H9 (cell line): ENCODE measurements at regions not wholly inside any gene's neighbourhood (a gene's known extent, or its start where the extent isn't known, plus 50 kb on each side); places are given as distances from the start of the nearest gene placed in this dataset.

Experiments
- DNase-seq: peaks from one replicate; pipeline ENCODE4 v3.0.0-alpha.2; 2017
- H2AFZ ChIP-seq: one replicate; pipeline ENCODE4 v1.6.1; 2013; ENCODE audit warnings: mild to moderate bottlenecking, low read length, control low read depth, moderate library complexity
- H2AK5ac ChIP-seq: 2 replicates; pipeline ENCODE4 v1.6.1; 2013; ENCODE audit warnings: low read length, control low read depth, mixed read lengths; ENCODE audit not compliant: insufficient read length
- H2BK120ac ChIP-seq: one replicate; pipeline ENCODE4 v1.6.1; 2013; ENCODE audit warnings: low read depth, mild to moderate bottlenecking, low read length, control low read depth, inconsistent platforms; ENCODE audit not compliant: poor library complexity, severe bottlenecking
- H2BK12ac ChIP-seq: 2 replicates; pipeline ENCODE4 v1.6.1; 2013; ENCODE audit warnings: low read length, control low read depth, mixed read lengths, low read depth; ENCODE audit not compliant: insufficient read length
- H2BK15ac ChIP-seq: 2 replicates; pipeline ENCODE4 v1.6.1; 2013; ENCODE audit warnings: low read depth, low read length, control low read depth
- H2BK20ac ChIP-seq: one replicate; pipeline ENCODE4 v1.6.1; 2013; ENCODE audit warnings: low read depth, mild to moderate bottlenecking, low read length, control low read depth, inconsistent platforms; ENCODE audit not compliant: poor library complexity, severe bottlenecking
- H2BK5ac ChIP-seq: 2 replicates; pipeline ENCODE4 v1.6.1; 2013; ENCODE audit warnings: low read length, control low read depth, mixed read lengths; ENCODE audit not compliant: insufficient read length
- H3K14ac ChIP-seq: 2 replicates; pipeline ENCODE4 v1.6.1; 2013; ENCODE audit warnings: low read length, control low read depth; ENCODE audit not compliant: insufficient read depth
- H3K18ac ChIP-seq: 2 replicates; pipeline ENCODE4 v1.6.1; 2013; ENCODE audit warnings: low read depth, mild to moderate bottlenecking, mixed read lengths, low read length, control low read depth; ENCODE audit not compliant: insufficient read length
- H3K23ac ChIP-seq: 2 replicates; pipeline ENCODE4 v1.6.1; 2013; ENCODE audit warnings: low read length, control low read depth, mixed read lengths, low read depth; ENCODE audit not compliant: insufficient read length
- H3K23me2 ChIP-seq: 2 replicates; pipeline ENCODE4 v1.6.1; 2013; ENCODE audit warnings: low read depth, mild to moderate bottlenecking, mixed read lengths, low read length, control low read depth; ENCODE audit not compliant: insufficient read length, poor library complexity, severe bottlenecking
- H3K27ac ChIP-seq: 2 replicates; pipeline ENCODE4 v1.5.1; 2013; ENCODE audit warnings: low read length, control low read depth, mixed read lengths, low read depth; ENCODE audit not compliant: insufficient read length
- H3K27me3 ChIP-seq: 2 replicates; pipeline ENCODE4 v1.6.1; 2013; ENCODE audit warnings: low read length, control low read depth, inconsistent platforms; ENCODE audit not compliant: insufficient read depth
- H3K4ac ChIP-seq: 2 replicates; pipeline ENCODE4 v1.6.1; 2013; ENCODE audit warnings: low read depth, mild to moderate bottlenecking, control low read depth, inconsistent platforms, low read length, moderate library complexity
- H3K4me1 ChIP-seq: 2 replicates; pipeline ENCODE4 v1.6.1; 2013; ENCODE audit warnings: low read length, control low read depth, inconsistent platforms; ENCODE audit not compliant: insufficient read depth
- H3K4me2 ChIP-seq: 2 replicates; pipeline ENCODE4 v1.6.1; 2013; ENCODE audit warnings: low read length, control low read depth, mixed read lengths; ENCODE audit not compliant: insufficient read length, insufficient read depth
- H3K56ac ChIP-seq: 2 replicates; pipeline ENCODE4 v1.6.1; 2013; ENCODE audit warnings: low read depth, mild to moderate bottlenecking, mixed read lengths, low read length, control low read depth; ENCODE audit not compliant: insufficient read length
- H3K79me1 ChIP-seq: 2 replicates; pipeline ENCODE4 v1.6.1; 2013; ENCODE audit warnings: low read depth, mild to moderate bottlenecking, moderate library complexity, low read length, control low read depth, inconsistent platforms; ENCODE audit not compliant: insufficient read depth, poor library complexity, severe bottlenecking
- H3K79me2 ChIP-seq: 2 replicates; pipeline ENCODE4 v1.6.1; 2013; ENCODE audit warnings: low read length, control low read depth, inconsistent platforms; ENCODE audit not compliant: insufficient read depth
- H3K9ac ChIP-seq: 2 replicates; pipeline ENCODE4 v1.6.1; 2013; ENCODE audit warnings: low read length, control low read depth, mixed read lengths; ENCODE audit not compliant: insufficient read length; ENCODE audit errors: extremely low read depth
- H3K9me3 ChIP-seq: one replicate; pipeline ENCODE4 v1.6.1; 2013; ENCODE audit warnings: low read depth, low read length, inconsistent platforms; ENCODE audit not compliant: control insufficient read depth
- H3T11ph ChIP-seq: one replicate; pipeline ENCODE4 v1.6.1; 2013; ENCODE audit warnings: mild to moderate bottlenecking, low read length, control low read depth, inconsistent platforms
- H4K20me1 ChIP-seq: one replicate; pipeline ENCODE4 v1.6.1; 2013; ENCODE audit not compliant: control insufficient read depth, insufficient read length, insufficient read depth
- H4K5ac ChIP-seq: 2 replicates; pipeline ENCODE4 v1.6.1; 2013; ENCODE audit warnings: low read depth, mild to moderate bottlenecking, mixed read lengths, low read length, control low read depth; ENCODE audit not compliant: insufficient read length
- H4K8ac ChIP-seq: replicated peaks from 2 replicates; pipeline ENCODE4 v1.6.1; 2013; ENCODE audit warnings: low read length, control low read depth, mixed read lengths, low read depth; ENCODE audit not compliant: insufficient read length
- H4K91ac ChIP-seq: 2 replicates; pipeline ENCODE4 v1.6.1; 2013; ENCODE audit warnings: low read depth, mild to moderate bottlenecking, moderate library complexity, mixed read lengths, low read length, control low read depth; ENCODE audit not compliant: insufficient read length
- H3K27ac Mint-ChIP-seq, 3 experiments: 2 replicates in 2 of 3; 3 replicates in 1 of 3; pipeline ENCODE4 v1.8.0; 2020 to 2021; ENCODE audit warnings: mixed read lengths in 3 of 3, mild to moderate bottlenecking in 1 of 3, moderate library complexity in 1 of 3
- H3K27me3 Mint-ChIP-seq: 2 replicates; pipeline ENCODE4 v1.8.0; 2021; ENCODE audit warnings: low read depth, mild to moderate bottlenecking, moderate library complexity, mixed read lengths
- H3K36me3 Mint-ChIP-seq, 3 experiments: 2 replicates in 2 of 3; 3 replicates in 1 of 3; pipeline ENCODE4 v1.8.0; 2020 to 2021; ENCODE audit warnings: low read depth in 3 of 3, mixed read lengths in 3 of 3; ENCODE audit not compliant: insufficient read depth in 1 of 3
- H3K4me1 Mint-ChIP-seq, 2 experiments: 2 replicates each; pipeline ENCODE4 v1.8.0; 2020; ENCODE audit warnings: mixed read lengths in 2 of 2
- H3K4me3 Mint-ChIP-seq, 2 experiments: 2 replicates in 1 of 2; 3 replicates in 1 of 2; pipeline ENCODE4 v1.8.0; 2020 to 2021; ENCODE audit warnings: mild to moderate bottlenecking in 2 of 2, mixed read lengths in 2 of 2, moderate library complexity in 1 of 2
- H3K9me3 Mint-ChIP-seq, 2 experiments: 2 replicates in 1 of 2; 3 replicates in 1 of 2; pipeline ENCODE4 v1.8.0; 2020; ENCODE audit warnings: mild to moderate bottlenecking in 2 of 2, mixed read lengths in 2 of 2, moderate library complexity in 1 of 2
- CTCF ChIP-seq: fragments of 200-600 bp; sonication (generic); conservative IDR thresholded peaks from 3 replicates; pipeline ENCODE4 v1.8.0; 2021; ENCODE audit warnings: antibody characterized with exemption, mild to moderate bottlenecking
- WGBS: extraction: QIAGEN DNeasy Blood & Tissue Kit; methylation state at CpG from one replicate; pipeline ENCODE4 v1.1.7; 2013; ENCODE audit warnings: missing lambda C conversion rate, low lambda C conversion rate, mixed read lengths; ENCODE audit not compliant: insufficient read length; ENCODE audit errors: extremely low coverage; 5-methylcytosine and 5-hydroxymethylcytosine counted together

DNA sequence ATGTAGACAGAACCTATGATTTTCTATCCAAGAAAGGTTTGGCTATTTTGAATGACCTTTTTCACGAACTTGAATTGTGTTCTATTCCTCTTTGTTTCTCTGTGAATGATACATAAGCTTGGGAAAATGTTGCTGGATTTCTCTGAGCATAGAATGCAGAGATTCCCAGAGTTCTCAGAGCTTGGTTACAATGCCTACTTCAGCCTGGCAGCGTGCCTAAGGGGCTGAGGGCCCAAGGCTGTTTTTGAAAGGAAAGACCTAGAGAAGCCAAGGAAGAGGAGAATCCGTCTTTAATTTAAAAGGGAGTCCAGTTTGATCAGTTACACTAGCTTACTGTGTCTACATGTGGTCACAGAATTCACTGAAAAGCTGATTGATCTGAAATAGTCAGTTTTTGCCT is 55.3 kb upstream of the CXorf51B start:
- H3K4ac ChIP-seq = no peak overlapping the region
- H4K5ac ChIP-seq = no peak overlapping the region
- no peaks in the 10 kb centered on the region for H4K20me1 ChIP-seq
- no peak overlapping the region for H2BK5ac ChIP-seq
- H3K18ac ChIP-seq = no peak overlapping the region
- H2AFZ ChIP-seq = no peak overlapping the region
- H2BK15ac ChIP-seq = no peak overlapping the region
- H3K27ac ChIP-seq = no peak overlapping the region
- DNase-seq = no peak
- no peak overlapping the region for H4K91ac ChIP-seq
- Mint-ChIP-seq H3K4me1 (no peaks in the 10 kb centered on the region), H3K4me3 (no peak overlapping the region), H3K36me3 (no peaks in the 10 kb centered on the region), H3K9me3 (peaks cover 55 to 56% of the 10 kb centered on the region in 2 experiments), H3K27me3 (no peaks in the 10 kb centered on the region), H3K27ac (no peak overlapping the region)
- WGBS = no CpG with 5 or more reads among the region's 3 CpGs
- no peak for TF ChIP-seq CTCF
- no peaks in the 10 kb centered on the region for H3K27me3 ChIP-seq
- no peaks in the 10 kb centered on the region for H3K79me2 ChIP-seq
- no peaks in the 10 kb centered on the region for H3K4me1 ChIP-seq
- H3K23me2 ChIP-seq = no peaks in the 10 kb centered on the region
- no peak overlapping the region for H2BK12ac ChIP-seq
- no peak overlapping the region for H2AK5ac ChIP-seq
- H3K23ac ChIP-seq = no peak overlapping the region
- no peak overlapping the region for H2BK20ac ChIP-seq
- H3K56ac ChIP-seq = no peak overlapping the region
- no peak overlapping the region for H3T11ph ChIP-seq
- H3K14ac ChIP-seq = no peak overlapping the region
- no peak overlapping the region for H3K4me2 ChIP-seq
- no peaks in the 10 kb centered on the region for H3K79me1 ChIP-seq
- H3K9me3 ChIP-seq = peaks cover 6% of the 10 kb centered on the region
- no peak overlapping the region for H2BK120ac ChIP-seq
- H3K9ac ChIP-seq = no peak overlapping the region
- H4K8ac ChIP-seq = no peak overlapping the region
